Fibroblast of skin of right biceps (primary cell): ENCODE measurements at regions not wholly inside any gene's neighbourhood (a gene's known extent, or its start where the extent isn't known, plus 50 kb on each side); places are given as distances from the start of the nearest gene placed in this dataset.

Experiments
- DNase-seq: peaks from one replicate; pipeline ENCODE4 v3.0.0-alpha.2; 2013

DNA sequence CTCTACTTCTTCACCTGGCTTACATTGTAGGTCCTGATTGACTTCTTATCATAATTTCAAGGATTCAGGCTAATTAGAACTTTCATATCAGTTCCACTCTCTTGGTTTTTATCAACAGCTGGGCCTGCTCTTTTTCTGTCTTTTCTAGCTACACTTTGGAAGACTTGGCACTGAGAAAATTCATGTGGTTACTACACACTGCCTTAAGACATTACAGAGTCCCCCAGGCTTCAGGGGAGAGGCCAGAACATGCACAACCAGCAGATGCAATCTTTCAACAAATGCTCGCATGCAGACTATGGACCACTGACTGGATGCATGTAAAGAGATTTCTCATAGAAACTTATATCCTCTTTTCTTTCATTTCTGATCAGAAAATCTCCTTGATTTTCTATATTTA lies 423.5 kb downstream of the TUSC7 start:
- no peak for DNase-seq

DNA sequence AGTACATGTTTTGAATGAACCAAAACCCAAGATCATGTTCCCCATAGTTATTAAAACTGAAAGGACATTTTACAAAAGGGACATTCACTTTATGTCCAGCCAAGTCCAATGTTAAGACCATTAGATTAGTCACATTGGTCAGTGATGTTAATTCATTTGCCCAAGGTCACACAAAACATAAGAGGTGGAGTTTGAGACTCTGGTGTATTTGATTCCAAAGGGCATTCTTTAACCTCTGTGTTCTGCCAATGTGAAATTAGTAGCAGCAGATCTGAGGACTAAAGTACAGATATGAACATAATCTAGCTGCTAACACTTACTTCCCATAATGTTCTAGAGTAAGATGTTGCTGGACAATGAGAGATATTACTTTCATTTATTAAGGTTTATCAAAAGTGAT lies 425.6 kb downstream of the TUSC7 start:
- DNase-seq, result no peak

DNA sequence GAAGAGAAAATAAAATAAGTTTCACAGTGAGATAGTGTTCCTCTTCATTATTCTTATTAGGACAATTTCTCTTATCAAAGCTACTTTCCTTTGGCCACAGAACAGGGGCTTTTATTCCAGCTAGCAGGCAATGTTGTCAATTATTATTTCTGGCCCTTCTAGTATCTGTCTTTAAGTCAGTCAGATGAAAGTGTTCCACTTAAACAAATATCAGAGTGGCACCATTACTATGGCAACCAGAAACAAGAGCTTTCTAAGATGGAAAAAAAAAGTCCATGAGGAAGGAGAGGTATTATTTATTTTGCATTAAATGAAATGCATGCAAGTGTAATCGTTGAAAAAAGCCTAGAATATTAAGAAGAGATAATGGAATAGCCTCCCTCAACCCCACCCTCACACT lies 426.4 kb downstream of the TUSC7 start:
- DNase-seq, result no peak

DNA sequence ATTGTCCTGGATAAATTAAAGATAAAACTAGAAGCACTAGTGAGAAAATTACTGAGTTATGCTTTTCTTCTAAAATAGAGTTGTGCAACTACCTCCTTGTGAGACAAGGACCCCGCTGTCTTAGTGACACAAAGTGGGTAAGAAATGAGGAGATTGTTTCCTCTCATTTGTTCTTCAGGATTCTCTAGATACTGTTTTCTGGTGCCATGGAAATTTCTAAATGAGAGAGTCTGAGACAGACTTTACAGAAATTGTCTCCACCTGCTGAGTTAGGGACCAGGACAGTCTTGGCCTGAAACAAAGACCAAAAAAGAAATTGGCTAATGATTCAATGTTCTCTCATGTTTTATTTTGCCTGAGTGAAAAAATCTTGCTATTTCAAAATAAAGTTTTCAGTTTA lies 427.5 kb downstream of the TUSC7 start:
- no peak for DNase-seq

DNA sequence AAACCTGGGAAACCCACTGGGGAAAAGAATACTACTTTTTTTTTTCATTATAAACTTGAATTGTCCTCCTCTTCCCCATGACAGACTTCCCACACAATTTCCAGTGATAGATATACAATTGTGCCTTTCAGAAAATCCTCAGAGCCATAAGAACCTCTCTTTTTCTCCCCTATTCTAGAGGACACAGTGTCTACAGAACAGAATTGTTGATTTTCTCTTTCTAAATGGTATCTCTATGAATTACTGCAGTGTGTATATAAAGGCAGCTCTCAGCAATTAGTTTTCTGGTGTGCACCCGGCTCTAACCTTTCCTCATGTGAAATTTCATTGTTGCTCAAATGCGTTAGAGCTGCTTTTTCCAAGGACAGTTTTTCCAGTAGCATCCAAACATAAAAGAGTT lies 430.1 kb downstream of the TUSC7 start:
- DNase-seq, result no peak

DNA sequence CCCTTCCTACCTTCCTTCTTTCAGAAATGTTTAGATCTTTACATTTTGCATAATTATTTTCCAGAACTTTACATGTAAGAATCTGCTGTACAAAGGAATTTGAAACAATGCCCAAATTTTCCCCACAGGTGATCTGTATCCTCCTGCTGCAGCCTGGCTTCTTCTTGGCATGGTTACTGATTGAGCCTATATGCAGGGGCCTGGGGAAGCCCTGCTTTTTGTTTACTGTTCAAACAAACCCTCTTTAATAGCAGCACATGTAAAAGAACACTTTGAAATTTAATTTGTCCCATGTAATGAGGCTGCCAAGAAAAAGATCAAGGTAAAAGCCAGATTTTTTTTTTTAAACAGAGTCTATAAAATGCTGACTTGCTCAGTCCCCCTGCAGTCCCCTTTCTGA lies 432.2 kb downstream of the TUSC7 start:
- DNase-seq, result no peak

DNA sequence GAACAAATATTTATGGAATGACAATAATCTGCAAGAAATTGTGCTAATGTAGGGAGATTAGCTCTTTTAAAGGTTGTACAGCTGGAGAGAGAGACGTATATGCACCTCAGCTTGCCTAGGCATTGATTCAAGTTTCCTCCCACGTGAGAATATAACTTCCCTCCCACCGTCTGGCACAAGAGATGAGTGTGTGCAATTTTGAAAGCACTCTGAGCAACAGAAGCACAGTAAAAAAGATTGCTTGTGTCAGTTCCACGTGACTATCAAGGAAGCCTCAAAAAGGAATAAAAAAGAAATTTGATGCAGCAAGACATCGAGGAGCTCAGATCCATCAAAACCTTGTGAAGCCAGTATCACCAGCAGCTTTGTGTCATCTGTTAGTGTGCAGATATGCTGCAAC lies 435.3 kb downstream of the TUSC7 start:
- peak; percentile 41 for DNase-seq

DNA sequence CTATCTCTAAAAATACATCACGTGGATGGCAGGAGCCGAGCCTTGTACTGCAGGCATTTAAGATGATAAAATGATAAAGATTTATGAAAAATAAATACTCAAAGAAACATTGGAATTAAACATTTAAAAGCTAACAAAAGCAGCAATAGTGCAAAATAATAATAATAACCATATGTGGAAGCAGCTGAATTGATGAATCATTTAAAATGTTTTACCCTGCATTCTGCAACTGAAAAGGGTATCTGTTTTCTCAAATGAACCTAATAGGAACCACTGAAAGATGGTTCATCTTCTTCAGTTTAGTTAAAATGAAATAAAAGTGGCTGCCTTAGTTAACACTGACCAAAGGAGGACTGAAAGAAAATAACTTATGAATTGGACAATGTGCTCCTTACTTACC lies 436.1 kb downstream of the TUSC7 start:
- peak; percentile 11 for DNase-seq

DNA sequence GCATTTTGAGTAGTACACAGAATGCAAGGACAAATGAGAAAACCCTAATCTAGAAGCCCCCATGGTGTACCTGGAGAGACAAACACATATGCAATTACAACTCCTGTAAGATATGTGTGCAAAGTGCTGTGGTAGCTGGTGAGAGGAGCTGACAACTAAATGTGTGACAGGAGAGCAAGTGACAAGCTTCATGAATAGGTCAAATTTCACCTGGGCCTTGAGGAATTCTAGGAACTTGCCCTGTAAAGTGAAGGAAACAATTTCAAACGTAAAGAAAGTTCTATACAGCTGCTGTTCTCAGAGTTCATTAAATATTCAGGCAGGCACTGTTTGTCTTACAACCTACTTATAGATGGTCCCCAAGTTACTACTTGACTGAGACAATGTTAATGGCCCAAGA lies 437.0 kb downstream of the TUSC7 start:
- DNase-seq, result no peak

DNA sequence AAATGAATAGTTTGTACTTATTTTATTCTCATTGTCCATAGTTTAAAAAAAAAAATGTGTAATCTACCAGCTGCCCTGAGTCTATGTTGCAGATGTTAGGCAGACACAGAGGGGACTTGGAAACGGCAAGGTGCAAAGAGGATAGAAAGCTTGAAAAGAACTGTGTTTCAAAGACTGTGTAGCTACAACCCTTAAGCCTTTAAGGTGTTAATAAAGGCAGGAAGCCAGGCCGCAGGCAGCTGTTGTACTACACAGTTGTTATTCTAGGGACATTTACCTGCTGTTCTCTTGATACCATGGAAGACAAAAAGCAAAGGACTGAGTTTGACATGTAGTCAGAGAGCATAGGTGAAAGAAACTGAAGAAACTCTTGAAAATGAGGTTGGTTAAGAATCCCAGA lies 440.0 kb downstream of the TUSC7 start:
- DNase-seq, result no peak

DNA sequence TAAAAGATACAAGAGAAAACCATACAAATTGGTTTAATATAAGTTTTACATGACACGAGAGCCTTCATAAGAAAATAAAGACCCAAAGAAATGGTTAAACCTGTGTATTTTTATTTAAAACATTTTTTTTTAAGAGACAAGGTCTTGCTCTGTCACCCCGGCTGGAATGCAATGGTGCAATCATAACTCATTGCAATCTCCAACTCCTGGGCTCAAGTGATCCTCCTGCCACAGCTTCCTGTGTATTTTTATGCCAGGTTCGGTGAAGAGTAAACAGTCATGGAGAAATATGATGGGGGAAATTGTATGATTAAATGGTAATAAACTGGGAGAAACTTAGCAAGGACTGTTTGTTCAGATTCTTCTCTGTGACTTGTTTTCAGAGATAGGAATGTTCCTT lies 441.0 kb downstream of the TUSC7 start:
- no peak for DNase-seq

DNA sequence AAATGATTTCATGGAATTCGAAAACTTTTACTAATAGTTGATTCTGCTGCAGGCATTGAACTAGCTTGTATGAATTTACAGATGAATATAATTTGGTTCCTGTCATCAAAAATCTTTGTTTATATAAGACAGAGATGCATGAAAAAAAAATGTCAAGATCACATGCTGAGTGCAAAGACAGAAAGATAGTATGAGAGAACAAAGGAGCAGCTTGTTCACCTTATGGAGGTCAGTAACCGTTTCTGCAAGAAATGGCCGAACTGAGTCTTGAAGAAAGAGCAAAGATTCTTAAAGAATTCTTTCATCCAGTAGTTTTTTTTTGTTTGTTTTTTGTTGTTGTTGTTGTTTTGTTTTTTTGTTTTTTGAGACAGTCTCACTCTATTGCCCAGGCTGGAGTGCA lies 450.6 kb downstream of the TUSC7 start:
- no peak for DNase-seq

DNA sequence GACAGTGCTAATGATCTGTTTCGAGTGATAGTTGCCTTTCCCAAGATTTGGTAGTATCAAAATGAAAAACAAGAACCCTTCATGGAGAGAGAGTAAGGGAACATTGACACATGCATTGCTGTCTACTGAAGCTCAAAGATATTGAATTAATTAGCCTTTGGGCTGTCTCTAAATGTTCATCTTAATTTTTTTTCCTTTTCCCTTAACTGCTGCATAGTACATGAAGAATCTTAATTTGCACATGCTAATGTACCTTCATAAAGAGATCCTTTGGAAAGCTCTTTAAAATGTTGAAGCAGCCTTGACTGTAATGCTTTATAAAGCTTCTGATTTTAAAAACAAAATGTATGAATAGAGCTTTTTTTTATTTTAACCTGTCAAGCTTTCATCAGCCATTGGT lies 452.2 kb downstream of the TUSC7 start:
- no peak for DNase-seq

DNA sequence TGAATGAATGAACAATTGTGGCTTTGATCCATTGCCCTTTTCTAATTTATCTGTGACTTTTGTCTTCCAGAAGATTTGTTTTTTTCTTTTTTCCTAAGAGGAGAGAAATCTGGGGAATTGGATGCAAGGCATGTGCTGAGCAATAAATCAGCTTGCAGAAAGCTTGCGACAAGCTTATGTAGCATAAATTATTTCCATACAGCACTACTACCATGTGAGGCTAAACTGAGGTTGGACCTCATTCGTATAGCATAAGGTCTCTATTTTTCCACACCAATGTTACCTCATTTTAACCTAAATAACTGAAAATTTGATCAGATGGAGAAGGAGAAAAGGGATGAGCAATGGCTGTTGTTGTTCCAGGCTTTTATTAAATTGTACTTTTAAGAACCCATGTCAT lies 455.6 kb downstream of the TUSC7 start:
- no peak for DNase-seq

DNA sequence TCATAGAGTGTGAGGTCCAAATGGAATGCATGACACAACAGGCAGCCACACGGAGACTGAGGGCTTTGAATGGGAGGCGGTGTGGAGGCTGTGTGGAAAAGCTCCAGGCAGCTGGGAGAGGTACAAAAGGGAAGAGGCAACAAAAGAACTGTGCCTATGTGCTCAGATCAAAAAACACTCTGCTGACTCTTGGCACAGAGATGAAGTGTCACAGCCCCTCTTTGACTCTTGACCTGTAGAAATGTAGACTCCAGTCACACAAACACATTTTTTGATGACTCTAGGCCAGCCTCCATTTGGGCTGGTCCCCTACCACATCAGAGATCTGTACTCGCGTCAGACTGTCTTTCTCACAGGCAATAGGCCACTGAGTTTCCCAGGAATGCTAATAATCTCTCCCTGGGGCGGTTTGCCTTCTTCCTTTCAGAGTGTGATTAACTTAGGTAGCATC lies 456.0 kb downstream of the TUSC7 start:
- DNase-seq, result peak; percentile 60

DNA sequence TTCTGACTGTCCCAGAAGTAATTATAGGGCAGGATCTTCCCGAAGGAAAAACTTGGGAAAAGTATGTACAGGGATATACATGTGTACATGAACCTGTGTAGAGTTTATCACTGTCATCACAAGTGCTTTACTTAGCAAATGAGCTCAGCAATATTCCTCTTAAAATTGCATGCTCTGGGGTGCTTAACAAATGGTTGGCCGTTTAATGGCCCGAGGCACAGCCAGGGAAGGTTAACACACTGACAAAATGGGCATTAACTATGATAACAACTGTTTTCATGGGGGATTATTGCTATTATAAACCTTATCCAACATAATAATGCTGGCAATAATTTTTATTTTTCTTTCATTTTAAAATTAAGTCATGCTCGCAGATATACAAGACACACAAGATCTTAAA lies 459.3 kb downstream of the TUSC7 start:
- no peak for DNase-seq

DNA sequence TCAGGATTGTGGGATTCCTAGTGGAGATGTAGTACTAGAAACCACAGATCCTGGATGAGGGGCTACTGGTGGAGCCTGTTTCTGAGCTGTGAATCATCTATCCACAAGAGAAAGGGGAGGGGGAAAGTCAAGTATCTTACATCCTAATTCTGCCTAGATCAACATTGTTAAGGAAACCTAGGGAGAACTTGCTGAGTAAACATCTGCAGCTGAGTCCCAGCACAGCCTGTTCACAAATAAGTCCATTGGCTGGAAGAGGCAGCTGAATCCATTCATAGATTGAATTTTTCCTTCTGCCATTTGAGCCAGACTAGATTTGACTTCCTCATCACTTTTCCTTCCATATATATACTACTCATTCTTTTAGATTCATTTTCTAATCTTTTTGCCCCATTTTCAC lies 460.5 kb downstream of the TUSC7 start:
- no peak for DNase-seq

DNA sequence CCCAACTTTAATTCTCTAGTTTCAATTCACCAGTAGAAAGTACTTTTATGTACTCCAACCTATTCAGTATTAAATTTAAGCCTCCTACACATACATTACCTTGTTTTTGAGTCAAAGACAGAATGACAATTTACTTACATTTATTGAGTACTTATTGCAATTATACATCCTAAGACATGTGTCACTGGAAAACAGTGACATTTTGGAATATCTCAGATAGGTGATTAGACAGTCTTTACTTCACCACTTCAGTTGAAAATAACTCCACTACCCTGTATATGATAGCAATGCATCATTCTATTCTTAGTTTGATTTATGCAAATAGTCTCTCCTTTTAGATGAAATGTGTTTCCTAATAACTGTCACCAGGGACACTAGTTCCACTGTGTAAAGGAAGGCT lies 461.5 kb downstream of the TUSC7 start:
- no peak for DNase-seq

DNA sequence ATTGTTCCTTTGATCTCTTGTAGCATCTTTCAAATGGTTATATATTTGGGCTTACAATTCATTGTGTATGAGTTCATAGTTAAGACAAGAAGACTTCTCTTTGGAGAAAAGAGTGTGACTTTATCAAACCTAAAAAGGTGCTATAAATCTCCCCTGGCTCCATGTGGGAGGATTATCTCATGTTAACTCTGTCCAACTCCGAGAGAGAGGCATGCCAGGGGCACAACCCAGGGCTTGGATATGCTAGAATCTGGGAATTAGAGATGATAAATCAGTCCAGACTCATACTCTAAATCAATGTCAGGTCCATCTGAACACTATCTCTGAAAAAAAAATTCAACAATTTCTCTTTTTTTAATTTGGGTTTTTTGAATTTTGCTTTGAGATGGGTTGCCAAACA lies 462.8 kb downstream of the TUSC7 start:
- DNase-seq, result no peak

DNA sequence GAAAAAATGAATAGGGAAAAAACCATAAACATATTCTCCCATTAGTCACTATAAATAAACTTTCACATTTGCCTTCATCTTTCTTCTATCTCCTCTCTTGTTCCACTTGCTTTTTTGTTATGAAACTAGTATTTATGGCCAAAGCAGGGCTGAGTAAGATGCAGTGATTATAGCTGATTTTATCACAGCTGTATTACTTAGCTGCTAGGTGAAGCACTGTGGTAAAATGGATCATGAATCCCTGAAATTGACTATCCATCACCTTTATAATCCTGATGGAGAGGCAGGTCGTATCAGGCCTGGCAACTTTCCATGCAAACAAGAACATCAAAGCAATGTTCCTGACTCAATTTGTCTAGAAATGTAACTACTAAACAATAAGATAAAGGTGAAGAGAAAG lies 471.6 kb downstream of the TUSC7 start:
- no peak for DNase-seq

DNA sequence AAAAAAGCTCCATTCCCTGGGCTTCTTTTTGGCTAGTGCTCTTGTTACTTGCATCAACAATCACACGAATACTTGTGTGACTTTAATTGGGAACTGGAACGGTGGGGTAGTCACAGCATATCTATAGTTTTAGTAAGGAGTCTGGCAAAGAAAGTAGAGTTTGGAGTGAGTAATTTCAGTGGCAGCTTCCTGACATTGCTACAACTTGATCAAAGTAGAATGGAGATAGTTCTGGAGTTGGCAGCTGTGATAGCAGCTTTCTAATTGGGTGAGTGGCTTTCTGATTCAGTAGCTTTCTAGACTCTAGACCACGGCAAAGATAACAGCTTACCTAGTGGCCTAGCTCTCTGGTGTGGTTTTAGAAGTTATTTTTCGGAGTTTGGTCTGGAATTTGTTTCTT lies 475.0 kb downstream of the TUSC7 start:
- DNase-seq, result peak; percentile 86

DNA sequence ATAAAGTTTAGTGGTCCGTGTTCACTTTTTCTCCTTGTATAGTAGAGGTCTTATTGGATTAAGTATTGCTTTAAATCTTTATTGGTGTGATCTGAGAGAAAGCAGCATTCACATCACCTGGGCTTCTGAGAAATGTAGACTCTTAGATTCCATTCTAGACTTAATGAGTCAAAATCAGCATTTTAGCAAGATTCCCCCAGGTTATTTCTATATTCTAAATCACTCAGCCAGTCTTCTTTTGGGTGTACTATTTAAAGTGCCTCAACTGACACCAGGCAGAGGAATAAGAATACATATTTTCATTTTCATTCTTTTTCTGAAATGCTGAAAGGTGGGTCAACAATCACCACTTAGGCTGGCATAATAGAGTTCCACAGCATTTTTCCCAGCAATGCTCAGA lies 481.7 kb downstream of the TUSC7 start:
- no peak for DNase-seq

DNA sequence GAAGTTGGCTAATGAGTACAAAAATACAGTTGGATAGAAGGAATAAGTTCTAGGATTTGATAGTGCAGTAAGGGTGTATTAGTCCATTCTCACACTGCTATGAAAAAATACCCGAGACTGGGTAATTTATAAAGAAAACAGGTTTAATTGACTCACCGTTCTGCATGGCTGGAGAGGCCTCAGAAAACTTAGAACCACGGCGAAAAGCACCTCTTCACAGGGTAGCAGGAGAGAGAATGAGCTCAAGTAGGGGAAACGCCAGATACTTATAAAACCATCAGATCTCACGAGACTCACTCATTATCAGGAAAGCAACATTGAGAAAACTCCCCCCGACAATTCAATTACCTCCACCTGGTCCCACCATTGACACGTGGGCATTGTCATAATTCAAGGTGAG lies 483.3 kb downstream of the TUSC7 start:
- no peak for DNase-seq

DNA sequence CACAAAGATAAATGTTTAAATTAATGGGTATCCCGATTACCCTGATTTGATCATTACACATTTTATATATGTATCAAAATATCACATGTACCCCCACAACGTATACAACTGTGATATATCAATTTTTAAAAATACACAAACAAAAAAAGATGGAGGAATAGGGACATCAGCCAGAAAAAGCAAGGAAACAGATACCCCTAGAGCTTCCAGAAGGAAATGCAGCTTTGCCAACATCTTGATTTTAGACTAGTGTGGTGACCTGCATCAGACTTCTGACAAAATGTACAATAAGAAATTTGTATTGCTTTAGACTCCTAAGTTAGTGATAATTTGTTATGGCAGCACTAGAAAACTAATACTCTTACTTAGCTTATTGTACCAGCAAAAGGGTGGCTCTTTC lies 483.8 kb downstream of the TUSC7 start:
- no peak for DNase-seq

DNA sequence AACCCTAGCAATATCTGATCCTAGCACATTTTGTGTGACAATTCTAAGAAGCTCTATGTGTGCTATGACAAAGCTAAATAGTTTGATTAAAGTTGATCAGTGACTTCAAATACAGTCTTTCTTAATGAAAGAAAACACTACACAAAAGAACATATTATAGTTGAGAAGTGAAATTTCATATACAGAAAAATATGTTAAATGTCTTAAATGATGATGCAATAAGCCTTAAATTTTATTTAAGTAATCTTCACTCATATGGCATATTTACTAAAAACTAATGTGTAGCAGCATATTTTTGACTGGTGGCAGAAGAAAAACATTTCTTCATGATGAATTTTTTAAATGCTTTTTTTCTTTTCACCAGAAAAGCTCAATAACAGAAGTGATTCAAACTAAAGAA lies 485.5 kb downstream of the TUSC7 start:
- no peak for DNase-seq

DNA sequence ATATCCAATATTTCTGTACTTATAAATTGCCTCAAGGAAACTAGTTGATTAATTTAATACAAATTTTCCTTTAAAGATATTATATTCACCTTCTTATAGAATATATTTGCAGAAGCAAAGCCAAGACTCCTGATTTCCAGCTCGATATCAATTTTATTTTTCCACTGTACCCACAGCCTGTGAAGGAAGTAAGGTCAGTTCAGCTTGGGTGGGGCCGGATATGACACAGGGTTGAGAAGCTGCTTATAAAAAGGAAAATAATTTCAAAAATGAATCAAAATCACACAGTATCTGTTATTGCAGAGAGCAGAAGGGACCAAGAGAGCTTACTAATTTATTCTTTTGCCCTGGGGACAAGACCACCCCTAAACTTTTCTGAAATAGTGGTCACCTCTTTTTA lies 491.4 kb downstream of the TUSC7 start:
- no peak for DNase-seq
